T-helper 1 cell treated with Interleukin-12 subunit alpha and Interleukin-12 subunit beta and Interleukin-4 antibody, amounts not matched to agents 30 μg/mL and 1 μg/mL, for 36 hours (primary cell): ENCODE measurements at regions not wholly inside any gene's neighbourhood (a gene's known extent, or its start where the extent isn't known, plus 50 kb on each side); places are given as distances from the start of the nearest gene placed in this dataset.

Experiments used
- H3K27ac Mint-ChIP-seq: one replicate; pipeline ENCODE4 v1.8.0; 2021; ENCODE audit warnings: mild to moderate bottlenecking, mixed read lengths
- H3K27me3 Mint-ChIP-seq: one replicate; pipeline ENCODE4 v1.8.0; 2021; ENCODE audit warnings: low read depth, mixed read lengths
- H3K36me3 Mint-ChIP-seq: one replicate; pipeline ENCODE4 v1.8.0; 2021; ENCODE audit warnings: low read depth, mixed read lengths
- H3K4me1 Mint-ChIP-seq: one replicate; pipeline ENCODE4 v1.8.0; 2021; ENCODE audit warnings: low read depth, mixed read lengths
- H3K4me3 Mint-ChIP-seq: one replicate; pipeline ENCODE4 v1.8.0; 2021; ENCODE audit warnings: mild to moderate bottlenecking, moderate library complexity, mixed read lengths
- H3K9me3 Mint-ChIP-seq: one replicate; pipeline ENCODE4 v1.8.0; 2021; ENCODE audit warnings: mixed read lengths

DNA sequence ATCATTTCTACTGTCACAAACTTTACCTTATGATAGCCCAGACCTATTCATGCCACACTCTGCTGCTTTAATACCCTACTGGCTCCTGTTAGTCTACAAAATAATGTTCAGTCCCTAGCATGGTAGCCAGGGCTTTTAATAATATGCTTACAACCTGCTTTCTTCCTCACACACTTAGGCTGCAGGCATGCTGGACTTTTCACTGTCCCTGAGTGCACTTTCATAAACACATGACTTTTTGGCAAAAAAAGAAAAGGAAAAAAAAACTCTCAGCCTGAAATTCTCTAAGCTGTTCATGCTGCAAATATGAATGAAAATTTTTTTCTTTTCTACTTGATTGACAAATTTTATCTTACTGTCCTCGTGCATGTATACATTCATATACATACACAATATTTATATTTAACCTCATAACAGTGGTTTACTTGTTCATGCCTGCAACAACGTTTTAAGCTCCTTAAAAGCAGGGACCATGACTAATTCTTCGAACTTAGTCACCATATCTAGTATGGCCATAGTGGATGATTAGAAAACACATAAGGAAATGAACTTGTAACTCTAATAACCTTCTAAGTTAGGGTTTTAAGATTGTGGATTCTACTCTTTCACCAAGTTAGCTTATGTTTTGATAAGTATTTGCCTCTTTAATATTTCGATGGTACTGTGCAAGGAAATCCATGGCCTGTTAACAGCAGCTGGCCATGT is 229.5 kb downstream of the SPCS3 start:
- Mint-ChIP-seq H3K4me1 (no peaks in the 10 kb centered on the region), H3K27ac (no peak overlapping the region), H3K27me3 (no peaks in the 10 kb centered on the region), H3K9me3 (no peaks in the 10 kb centered on the region), H3K36me3 (no peaks in the 10 kb centered on the region), H3K4me3 (no peak overlapping the region)

DNA sequence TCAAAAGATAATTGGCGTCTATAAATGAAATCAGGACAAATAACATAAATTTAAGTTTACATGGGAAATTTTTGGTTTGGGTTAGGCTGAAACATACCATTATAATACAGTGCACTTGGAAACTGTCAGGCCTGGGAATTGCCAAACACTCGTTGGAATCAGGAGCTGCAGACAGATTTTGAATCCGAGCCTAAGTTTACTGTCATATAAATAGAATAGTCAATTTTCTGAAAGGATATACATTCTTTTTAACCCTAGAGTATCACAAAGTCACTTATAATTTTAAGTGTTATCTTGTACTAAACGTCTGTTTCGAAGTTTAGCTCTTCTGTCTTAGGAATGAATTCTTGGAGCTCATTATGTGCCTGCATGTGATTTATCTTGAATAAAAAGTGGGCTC is 234.1 kb downstream of the VEGFC start:
- Mint-ChIP-seq H3K4me3 (no peak overlapping the region), H3K27ac (no peak overlapping the region), H3K4me1 (no peaks in the 10 kb centered on the region), H3K36me3 (no peaks in the 10 kb centered on the region), H3K9me3 (no peaks in the 10 kb centered on the region), H3K27me3 (no peaks in the 10 kb centered on the region)

DNA sequence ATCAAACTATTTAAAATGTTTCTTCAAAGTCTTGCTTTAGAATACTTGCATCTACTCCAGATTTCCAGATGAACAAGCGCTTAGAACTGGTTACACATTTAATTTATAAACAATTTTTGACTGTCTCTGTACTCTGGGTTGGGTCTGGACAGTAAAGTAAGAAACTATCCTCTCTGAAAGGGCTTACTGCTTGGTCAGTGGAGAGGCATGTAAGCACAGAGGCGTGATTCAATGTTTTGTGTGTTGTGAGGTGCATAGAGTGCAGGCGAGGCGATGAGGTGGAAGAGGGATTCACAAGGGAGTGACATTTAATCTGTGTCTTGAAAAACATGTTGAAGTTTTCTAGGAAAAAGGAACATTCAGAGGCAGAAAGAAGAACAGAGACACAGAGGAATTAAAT is 231.4 kb downstream of the VEGFC start:
- no peak overlapping the region for H3K4me3 Mint-ChIP-seq
- H3K9me3 Mint-ChIP-seq: no peaks in the 10 kb centered on the region
- H3K4me1 Mint-ChIP-seq: no peaks in the 10 kb centered on the region
- no peaks in the 10 kb centered on the region for H3K27me3 Mint-ChIP-seq
- H3K27ac Mint-ChIP-seq: no peak overlapping the region
- no peaks in the 10 kb centered on the region for H3K36me3 Mint-ChIP-seq

DNA sequence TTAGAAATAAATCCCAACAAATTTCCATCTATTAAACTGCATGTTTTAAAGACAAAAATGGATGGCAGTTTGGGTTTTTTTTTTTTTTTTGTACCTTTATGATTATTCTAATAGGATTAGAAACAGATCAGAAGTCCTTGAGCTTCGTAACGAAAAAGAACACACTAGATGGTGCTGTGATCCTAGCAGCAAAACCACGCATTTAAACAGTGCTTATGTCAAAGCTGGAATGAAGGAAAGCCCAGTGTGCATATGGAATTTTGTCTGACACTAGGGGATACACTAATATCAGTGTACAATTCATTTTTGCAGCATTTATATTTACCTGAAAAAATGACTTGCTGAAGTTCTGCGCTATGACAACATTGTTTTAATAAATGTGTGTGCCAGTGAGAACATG is 229.1 kb downstream of the VEGFC start:
- no peaks in the 10 kb centered on the region for H3K9me3 Mint-ChIP-seq
- no peaks in the 10 kb centered on the region for H3K27me3 Mint-ChIP-seq
- no peak overlapping the region for H3K27ac Mint-ChIP-seq
- H3K4me1 Mint-ChIP-seq: no peaks in the 10 kb centered on the region
- no peak overlapping the region for H3K4me3 Mint-ChIP-seq
- no peaks in the 10 kb centered on the region for H3K36me3 Mint-ChIP-seq

DNA sequence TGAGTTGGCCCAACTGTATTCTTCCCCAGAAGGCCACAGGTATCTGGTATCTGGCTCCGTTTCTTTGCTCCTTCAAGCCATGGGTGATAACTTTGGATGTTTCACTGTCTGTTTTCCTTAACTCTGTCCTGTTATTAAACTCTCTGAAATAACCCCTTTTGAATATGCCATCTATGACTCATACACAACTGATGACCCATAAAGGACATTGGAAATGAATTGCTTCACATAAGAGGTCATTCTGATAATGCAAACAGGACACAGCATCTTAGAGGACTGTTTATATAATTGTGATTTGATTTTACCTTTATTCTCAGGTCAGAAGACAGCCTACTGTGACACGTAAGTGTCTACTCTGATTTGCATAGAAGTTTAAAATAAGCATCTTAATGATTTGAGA is 227.7 kb downstream of the VEGFC start:
- H3K4me3 Mint-ChIP-seq: no peak overlapping the region
- no peaks in the 10 kb centered on the region for H3K27me3 Mint-ChIP-seq
- H3K9me3 Mint-ChIP-seq: no peaks in the 10 kb centered on the region
- no peaks in the 10 kb centered on the region for H3K4me1 Mint-ChIP-seq
- H3K36me3 Mint-ChIP-seq: no peaks in the 10 kb centered on the region
- H3K27ac Mint-ChIP-seq: no peak overlapping the region

DNA sequence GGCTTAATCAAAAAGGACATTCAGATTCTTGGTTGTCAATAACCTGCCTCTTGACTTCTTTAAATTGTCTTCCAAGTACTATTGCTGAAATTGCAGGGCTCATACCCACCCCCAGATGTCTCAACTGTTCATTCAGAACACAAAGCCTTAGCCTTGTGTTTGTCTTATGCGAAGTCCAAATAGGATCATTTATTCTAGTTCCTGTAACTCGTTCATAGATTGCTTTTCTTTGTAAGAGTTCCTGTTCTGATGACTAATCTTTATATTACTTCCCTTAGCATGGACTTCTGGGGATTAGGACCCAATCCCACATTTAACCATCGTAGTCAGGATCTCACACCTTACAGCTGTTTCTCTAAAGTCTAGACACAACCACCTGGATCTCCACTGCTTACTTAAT is 226.0 kb downstream of the VEGFC start:
- no peak overlapping the region for H3K4me3 Mint-ChIP-seq
- H3K36me3 Mint-ChIP-seq: no peaks in the 10 kb centered on the region
- no peak overlapping the region for H3K27ac Mint-ChIP-seq
- no peaks in the 10 kb centered on the region for H3K4me1 Mint-ChIP-seq
- no peaks in the 10 kb centered on the region for H3K9me3 Mint-ChIP-seq
- H3K27me3 Mint-ChIP-seq: no peaks in the 10 kb centered on the region

DNA sequence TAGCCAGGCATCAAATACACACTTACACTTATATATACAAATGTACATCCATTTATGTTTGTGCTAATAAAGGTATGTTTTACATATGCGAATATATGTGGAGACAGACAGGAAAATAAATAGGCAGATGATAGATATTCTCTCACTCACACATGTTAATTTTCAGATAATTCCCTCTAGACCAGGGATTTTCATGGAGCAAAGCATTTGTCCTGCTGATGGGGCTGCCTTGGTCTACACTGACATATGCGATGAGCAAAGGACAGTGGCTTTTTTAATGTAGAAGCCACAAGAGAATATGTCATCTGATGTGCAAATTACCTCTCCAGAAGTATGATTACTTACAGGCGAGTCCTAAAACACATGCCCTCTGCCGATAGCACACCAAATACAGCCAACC is 224.5 kb downstream of the VEGFC start:
- H3K4me1 Mint-ChIP-seq: no peaks in the 10 kb centered on the region
- H3K27me3 Mint-ChIP-seq: no peaks in the 10 kb centered on the region
- H3K4me3 Mint-ChIP-seq: no peak overlapping the region
- no peaks in the 10 kb centered on the region for H3K36me3 Mint-ChIP-seq
- H3K27ac Mint-ChIP-seq: no peak overlapping the region
- no peaks in the 10 kb centered on the region for H3K9me3 Mint-ChIP-seq

DNA sequence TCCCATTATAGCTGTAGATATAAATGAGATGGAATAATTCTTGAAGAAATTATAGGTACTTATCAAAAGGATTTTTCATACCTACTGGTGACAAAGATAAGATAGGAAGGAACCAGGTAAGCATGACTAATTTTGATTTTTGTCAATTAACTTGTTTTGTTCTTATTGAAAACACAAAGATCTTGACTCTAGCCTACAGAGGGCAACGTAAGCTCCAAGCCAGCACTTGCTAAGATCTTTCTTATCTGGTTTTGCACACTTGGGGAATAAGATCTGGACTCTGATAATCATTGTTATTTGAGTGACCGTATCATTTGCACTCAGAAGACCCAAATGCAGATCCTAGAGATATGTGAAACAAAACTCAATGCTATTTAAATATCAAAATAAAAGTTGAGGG is 223.4 kb downstream of the VEGFC start:
- Mint-ChIP-seq H3K4me1 (no peaks in the 10 kb centered on the region), H3K4me3 (no peak overlapping the region), H3K27me3 (no peaks in the 10 kb centered on the region), H3K27ac (no peak overlapping the region), H3K9me3 (no peaks in the 10 kb centered on the region), H3K36me3 (no peaks in the 10 kb centered on the region)

DNA sequence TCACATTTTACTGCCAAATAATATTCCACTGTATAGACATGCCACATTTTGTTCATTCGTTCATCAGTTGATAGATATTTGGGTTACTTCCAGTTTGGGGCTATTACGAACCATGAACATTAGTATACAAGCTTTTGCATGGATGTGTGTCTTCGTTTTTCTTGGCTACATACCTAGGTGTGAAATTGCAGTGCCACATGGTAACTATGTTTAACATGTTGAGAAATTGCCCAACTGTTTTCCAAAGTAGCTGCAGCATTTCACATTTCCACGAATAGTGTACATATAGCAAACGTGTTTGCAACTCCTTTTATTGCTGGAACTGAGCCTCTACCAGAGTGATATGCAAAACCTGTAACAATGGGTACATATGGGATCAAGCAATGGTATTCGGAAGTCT is 221.5 kb downstream of the VEGFC start:
- no peaks in the 10 kb centered on the region for H3K27me3 Mint-ChIP-seq
- no peak overlapping the region for H3K4me3 Mint-ChIP-seq

DNA sequence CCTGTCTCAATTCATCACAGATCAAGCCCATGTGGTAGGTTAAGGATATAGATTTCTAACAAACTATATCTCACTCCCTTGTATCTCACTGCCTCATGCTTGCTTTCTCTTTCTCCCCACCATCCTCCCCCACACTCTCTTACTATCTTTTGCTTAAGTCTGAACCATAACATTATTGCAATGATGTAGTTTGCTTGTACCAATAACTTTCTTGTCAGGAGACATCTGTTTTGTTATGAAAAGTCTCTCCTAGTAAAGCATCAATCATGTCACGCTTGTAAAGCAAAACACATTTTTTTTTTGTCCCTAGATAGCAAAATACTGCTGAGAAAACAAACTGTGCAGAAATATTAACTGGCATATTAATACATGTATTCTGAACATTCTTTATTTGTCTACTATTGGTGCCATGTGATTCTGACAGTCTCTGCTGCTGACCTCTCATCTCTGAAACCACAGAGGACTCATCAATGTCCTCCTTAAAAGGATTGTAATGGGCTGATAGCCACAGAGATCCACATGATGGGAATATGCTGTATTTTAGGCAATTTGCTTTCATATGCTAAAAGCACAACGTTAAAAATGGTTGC is 217.5 kb downstream of the VEGFC start:
- no peak overlapping the region for H3K27ac Mint-ChIP-seq
- H3K9me3 Mint-ChIP-seq: no peaks in the 10 kb centered on the region
- no peaks in the 10 kb centered on the region for H3K36me3 Mint-ChIP-seq
- H3K27me3 Mint-ChIP-seq: no peaks in the 10 kb centered on the region
- H3K4me1 Mint-ChIP-seq: no peaks in the 10 kb centered on the region
- H3K4me3 Mint-ChIP-seq: no peak overlapping the region

More for the DNA sequence above, 221.5 kb downstream of the VEGFC start:
- H3K9me3 Mint-ChIP-seq: no peaks in the 10 kb centered on the region
- H3K36me3 Mint-ChIP-seq: no peaks in the 10 kb centered on the region
- H3K27ac Mint-ChIP-seq: no peak overlapping the region
- no peaks in the 10 kb centered on the region for H3K4me1 Mint-ChIP-seq

DNA sequence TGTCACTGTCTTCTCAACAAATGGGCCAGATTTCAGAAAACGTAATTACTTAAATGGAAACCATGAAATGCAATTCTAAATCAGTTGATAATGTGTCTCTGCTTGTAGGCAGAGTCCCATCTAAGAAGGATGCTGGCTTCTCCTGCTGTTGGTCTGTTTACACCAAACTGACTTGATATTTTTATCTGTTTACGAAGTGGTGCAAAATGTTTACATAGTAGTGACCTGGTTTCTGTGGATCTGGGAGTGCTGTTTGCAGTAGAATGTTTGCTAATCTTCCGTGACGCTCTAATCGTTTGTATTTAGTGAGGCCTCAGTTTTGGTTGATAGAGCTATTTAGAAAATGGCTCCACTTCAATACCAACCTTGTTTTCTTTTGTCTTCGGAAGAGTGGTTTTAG is 213.5 kb downstream of the VEGFC start:
- Mint-ChIP-seq H3K27ac (no peak overlapping the region), H3K9me3 (no peaks in the 10 kb centered on the region), H3K4me1 (no peaks in the 10 kb centered on the region), H3K36me3 (no peaks in the 10 kb centered on the region), H3K27me3 (no peaks in the 10 kb centered on the region), H3K4me3 (no peak overlapping the region)

DNA sequence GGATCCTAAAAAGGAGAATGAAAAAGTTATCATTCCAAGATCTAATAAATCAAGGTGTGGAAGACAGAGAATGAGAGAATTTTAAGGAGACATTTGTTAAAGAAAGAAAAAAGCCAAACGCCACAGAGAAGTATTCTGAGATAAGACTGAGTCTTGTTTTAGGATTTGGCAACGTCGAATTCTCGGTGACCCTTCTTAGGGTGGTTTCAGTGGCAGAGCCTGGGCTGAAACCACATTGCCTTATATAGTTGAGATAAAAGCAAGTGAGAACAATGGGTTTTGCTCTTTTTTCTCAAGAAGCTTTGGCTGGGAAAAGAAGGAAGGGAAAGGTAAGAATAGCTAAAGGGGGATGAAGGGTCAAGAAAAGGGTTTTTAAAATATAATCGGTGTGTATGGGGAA is 209.4 kb downstream of the VEGFC start:
- no peak overlapping the region for H3K4me3 Mint-ChIP-seq

DNA sequence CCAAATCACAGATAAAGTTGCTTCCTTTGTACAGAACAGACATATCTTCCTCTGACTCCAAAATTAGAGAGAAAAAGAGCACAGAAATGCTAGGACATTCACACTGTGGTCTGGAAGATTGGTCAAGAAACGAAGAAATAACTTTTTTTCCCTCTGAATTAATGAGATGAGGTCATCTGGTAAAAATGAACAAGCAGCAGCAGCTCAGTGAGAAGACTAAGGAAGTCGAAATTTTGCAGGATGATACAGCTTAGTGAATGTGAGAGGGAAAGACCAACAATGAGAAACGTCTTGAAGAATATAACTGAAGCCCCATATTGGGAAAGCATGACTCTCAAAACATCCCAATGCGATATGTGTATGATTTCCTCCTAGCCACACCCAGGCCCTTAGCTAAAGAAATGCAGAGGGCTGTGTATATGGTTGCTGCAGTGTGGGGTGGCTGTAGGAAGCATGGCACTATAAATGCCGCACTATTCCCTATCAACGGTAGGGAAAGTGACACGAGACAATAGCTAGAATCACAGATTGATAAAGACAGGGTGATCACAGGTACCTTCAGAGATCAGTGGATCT is 208.6 kb downstream of the VEGFC start:
- Mint-ChIP-seq H3K9me3 (no peaks in the 10 kb centered on the region), H3K27ac (no peak overlapping the region), H3K4me3 (no peak overlapping the region), H3K36me3 (no peaks in the 10 kb centered on the region), H3K4me1 (no peaks in the 10 kb centered on the region), H3K27me3 (no peaks in the 10 kb centered on the region)

More for the DNA sequence above, 209.4 kb downstream of the VEGFC start:
- Mint-ChIP-seq H3K27me3 (no peaks in the 10 kb centered on the region), H3K36me3 (no peaks in the 10 kb centered on the region), H3K4me1 (no peaks in the 10 kb centered on the region), H3K27ac (no peak overlapping the region), H3K9me3 (no peaks in the 10 kb centered on the region)

DNA sequence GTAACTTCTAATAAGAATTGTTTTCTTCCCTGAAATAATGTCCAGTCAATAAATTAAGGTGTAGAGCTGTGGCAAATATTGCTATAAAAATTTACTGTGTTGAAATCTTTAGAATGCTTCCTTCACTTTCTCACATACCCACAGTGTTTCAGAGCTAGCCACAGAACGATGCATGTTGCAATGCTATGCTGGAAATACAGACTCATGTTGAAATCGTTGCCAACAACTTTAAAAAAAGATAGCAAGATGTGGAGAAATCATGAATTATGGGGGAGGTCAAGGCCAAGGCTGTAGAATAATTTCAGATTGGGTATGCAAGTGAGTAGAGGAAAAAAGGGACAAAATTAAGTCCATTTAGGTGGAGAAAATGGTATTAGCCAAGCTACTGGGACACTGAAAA is 204.8 kb downstream of the VEGFC start:
- no peaks in the 10 kb centered on the region for H3K27me3 Mint-ChIP-seq
- no peaks in the 10 kb centered on the region for H3K4me1 Mint-ChIP-seq
- H3K4me3 Mint-ChIP-seq: no peak overlapping the region
- no peak overlapping the region for H3K27ac Mint-ChIP-seq
- H3K36me3 Mint-ChIP-seq: no peaks in the 10 kb centered on the region
- no peaks in the 10 kb centered on the region for H3K9me3 Mint-ChIP-seq

DNA sequence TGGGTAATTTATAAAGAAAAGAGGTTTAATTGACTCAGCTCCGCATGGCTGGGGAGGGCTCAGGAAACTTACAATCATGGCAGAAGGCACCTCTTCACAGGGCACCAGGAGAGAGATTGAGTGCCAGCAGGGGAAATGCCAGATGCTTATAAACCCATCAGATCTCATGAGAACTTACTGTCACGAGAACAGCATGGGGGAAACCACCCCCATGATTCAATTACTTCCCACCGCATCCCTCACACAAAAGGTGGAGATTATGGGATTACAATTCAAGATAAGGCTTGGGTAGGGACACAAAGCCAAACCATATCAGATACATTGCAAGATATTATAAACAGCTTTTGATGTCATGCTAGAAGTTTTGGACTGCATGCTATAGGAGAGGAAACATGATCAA is 204.3 kb downstream of the VEGFC start:
- H3K4me1 Mint-ChIP-seq: no peaks in the 10 kb centered on the region
- H3K27ac Mint-ChIP-seq: no peak overlapping the region
- H3K27me3 Mint-ChIP-seq: no peaks in the 10 kb centered on the region
- no peak overlapping the region for H3K4me3 Mint-ChIP-seq
- no peaks in the 10 kb centered on the region for H3K9me3 Mint-ChIP-seq
- no peaks in the 10 kb centered on the region for H3K36me3 Mint-ChIP-seq
